ENCODE measurements at regions not wholly inside any gene's neighbourhood (a gene's known extent, or its start where the extent isn't known, plus 50 kb on each side); places are given as distances from the start of the nearest gene placed in this dataset.

GRCh38 chr15:57777003-57777402, 70.5 kb downstream of the POLR2M start:
- Histone ChIP-seq H3K27ac (no peak overlapping the region), H3K4me1 (no peaks in the 10 kb centered on the region), H3K9me3 (no peaks in the 10 kb centered on the region), H3K4me3 (no peak overlapping the region), H3K36me3 (replicated peaks in 1 of 2; ENCODE audit: insufficient read depth in 1 of 2, low read depth in 2 of 2) (no peaks in the 10 kb centered on the region), H3K27me3 (no peaks in the 10 kb centered on the region)
- no peak for TF ChIP-seq POLR2A (IDR thresholded peaks at IDR 0.05)
- TF ChIP-seq, protein P1, sequence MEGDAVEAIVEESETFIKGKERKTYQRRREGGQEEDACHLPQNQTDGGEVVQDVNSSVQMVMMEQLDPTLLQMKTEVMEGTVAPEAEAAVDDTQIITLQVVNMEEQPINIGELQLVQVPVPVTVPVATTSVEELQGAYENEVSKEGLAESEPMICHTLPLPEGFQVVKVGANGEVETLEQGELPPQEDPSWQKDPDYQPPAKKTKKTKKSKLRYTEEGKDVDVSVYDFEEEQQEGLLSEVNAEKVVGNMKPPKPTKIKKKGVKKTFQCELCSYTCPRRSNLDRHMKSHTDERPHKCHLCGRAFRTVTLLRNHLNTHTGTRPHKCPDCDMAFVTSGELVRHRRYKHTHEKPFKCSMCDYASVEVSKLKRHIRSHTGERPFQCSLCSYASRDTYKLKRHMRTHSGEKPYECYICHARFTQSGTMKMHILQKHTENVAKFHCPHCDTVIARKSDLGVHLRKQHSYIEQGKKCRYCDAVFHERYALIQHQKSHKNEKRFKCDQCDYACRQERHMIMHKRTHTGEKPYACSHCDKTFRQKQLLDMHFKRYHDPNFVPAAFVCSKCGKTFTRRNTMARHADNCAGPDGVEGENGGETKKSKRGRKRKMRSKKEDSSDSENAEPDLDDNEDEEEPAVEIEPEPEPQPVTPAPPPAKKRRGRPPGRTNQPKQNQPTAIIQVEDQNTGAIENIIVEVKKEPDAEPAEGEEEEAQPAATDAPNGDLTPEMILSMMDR (IDR thresholded peaks at IDR 0.05), result no peak
- ATAC-seq (no peak), DNase-seq (no peak)
- intact Hi-C loops (cut with DNase I), result no loop called here
- 89 to 91% methylated on average over 4 of the region's 4 CpGs for whole genome bisulfite sequencing, 2 donors

DNA sequence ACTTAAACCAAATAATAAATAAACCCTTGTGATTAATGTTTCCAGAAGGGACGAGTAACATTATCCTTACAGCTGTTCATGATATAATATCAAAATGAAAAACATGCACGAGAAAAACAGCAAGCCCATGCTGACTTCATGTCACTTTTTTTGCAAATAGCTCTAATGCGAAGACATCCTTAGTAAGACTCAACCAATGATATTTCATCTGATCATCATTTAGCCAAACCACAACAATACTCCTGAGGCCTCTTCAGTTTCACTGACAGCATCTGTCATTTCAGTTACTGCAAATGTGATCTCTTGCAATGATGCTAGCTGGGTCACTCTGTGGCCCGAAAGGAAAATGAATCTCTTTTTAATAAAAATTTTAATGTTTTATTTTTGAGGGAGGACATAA, 74.0 kb downstream of the POLR2M start:
- DNase-seq (no peak), ATAC-seq (no peak)
- intact Hi-C loops (cut with DNase I), result no loop called here
- Histone ChIP-seq H3K4me1 (no peaks in the 10 kb centered on the region), H3K4me3 (no peak overlapping the region), H3K27me3 (no peaks in the 10 kb centered on the region), H3K36me3 (replicated peaks in 1 of 2; ENCODE audit: insufficient read depth in 1 of 2, low read depth in 2 of 2) (no peaks in the 10 kb centered on the region), H3K9me3 (no peaks in the 10 kb centered on the region), H3K27ac (no peak overlapping the region)
- WGBS, 2 donors, result 59 to 68% methylated on average over 4 of the region's 4 CpGs
- no peak for TF ChIP-seq POLR2A (IDR thresholded peaks at IDR 0.05)
- TF ChIP-seq, protein P1 (IDR thresholded peaks at IDR 0.05), result no peak

GRCh38 chr15:57782731-57783130, 76.2 kb downstream of the POLR2M start:
- H3K27ac ChIP-seq, result no peak overlapping the region
- no peak overlapping the region for H3K4me3 ChIP-seq
- intact Hi-C loops (cut with DNase I), result no loop called here
- H3K27me3 ChIP-seq, result no peaks in the 10 kb centered on the region
- ATAC-seq, result no peak
- TF ChIP-seq, protein P1 (IDR thresholded peaks at IDR 0.05), result no peak
- TF ChIP-seq POLR2A (IDR thresholded peaks at IDR 0.05), result no peak
- DNase-seq, result no peak
- WGBS, 2 donors, result 77 to 89% methylated on average over 6 of the region's 6 CpGs
- H3K4me1 ChIP-seq, result no peaks in the 10 kb centered on the region
- H3K36me3 ChIP-seq (replicated peaks in 1 of 2; ENCODE audit: insufficient read depth in 1 of 2, low read depth in 2 of 2), result no peaks in the 10 kb centered on the region
- no peaks in the 10 kb centered on the region for H3K9me3 ChIP-seq

DNA sequence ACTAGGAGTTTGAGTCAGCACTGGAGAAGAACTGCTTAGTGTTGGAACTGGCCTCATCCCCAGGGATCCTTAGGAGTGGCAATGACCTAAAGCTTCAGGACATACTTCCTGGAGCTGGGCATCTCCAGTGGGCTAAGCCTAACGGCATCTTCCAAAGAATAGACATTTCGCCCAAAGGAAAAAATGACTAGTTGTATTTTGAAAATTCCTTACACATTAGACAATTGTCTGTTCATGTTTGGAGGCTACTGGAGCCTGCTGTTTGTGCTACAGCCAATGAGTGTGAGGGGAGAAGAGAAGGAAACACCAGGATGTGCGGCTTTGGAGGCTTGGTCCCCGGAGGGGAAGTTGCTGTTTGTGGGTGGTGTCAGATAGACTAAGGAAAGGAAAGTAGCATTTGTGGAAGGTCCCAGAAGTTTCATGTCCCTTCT, 77.6 kb downstream of the POLR2M start:
- TF ChIP-seq, protein P1 (IDR thresholded peaks at IDR 0.05), result no peak
- no peak for TF ChIP-seq POLR2A (IDR thresholded peaks at IDR 0.05)
- 68 to 71% methylated on average over 4 of the region's 4 CpGs for WGBS, 2 donors
- Histone ChIP-seq H3K27ac (no peak overlapping the region), H3K9me3 (no peaks in the 10 kb centered on the region), H3K36me3 (replicated peaks in 1 of 2; ENCODE audit: insufficient read depth in 1 of 2, low read depth in 2 of 2) (no peaks in the 10 kb centered on the region), H3K27me3 (no peaks in the 10 kb centered on the region), H3K4me1 (no peaks in the 10 kb centered on the region), H3K4me3 (no peak overlapping the region)
- intact Hi-C loops (cut with DNase I), result no loop called here
- DNase-seq, result peak in 1 of 4 donors; percentile 8
- no peak for ATAC-seq

DNA sequence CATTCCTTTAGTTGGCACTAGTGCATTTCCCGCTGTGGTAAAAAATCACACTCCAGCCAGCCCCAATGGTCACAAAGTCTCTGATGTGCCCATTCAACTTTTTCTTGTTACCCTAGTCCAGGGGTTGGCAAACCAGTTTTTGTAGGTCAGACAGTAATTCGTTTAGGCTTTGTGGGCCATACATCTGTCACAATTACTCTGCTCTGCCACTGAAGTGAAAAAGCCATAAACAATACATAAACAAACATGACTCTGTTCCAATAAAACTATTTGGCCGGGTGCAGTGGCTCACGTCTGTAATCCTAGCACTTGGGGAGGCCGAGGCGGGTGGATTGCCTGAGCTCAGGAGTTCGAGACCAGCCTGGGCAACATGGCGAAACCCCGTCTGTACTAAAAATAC, 78.5 kb downstream of the POLR2M start:
- ATAC-seq, result no peak

More for the DNA sequence above, 78.5 kb downstream of the POLR2M start:
- Histone ChIP-seq H3K4me1 (no peaks in the 10 kb centered on the region), H3K27ac (no peak overlapping the region), H3K27me3 (no peaks in the 10 kb centered on the region), H3K36me3 (replicated peaks in 1 of 2; ENCODE audit: insufficient read depth in 1 of 2, low read depth in 2 of 2) (no peaks in the 10 kb centered on the region), H3K4me3 (no peak overlapping the region), H3K9me3 (no peaks in the 10 kb centered on the region)
- DNase-seq, result no peak
- TF ChIP-seq, protein P1 (IDR thresholded peaks at IDR 0.05), result no peak
- TF ChIP-seq POLR2A (IDR thresholded peaks at IDR 0.05), result no peak
- intact Hi-C loops (cut with DNase I), result no loop called here
- 71 to 78% methylated on average over 8 to 9 of the region's 9 CpGs for WGBS, 2 donors
